Lower leg skin (tissue), 4 donors: ENCODE measurements at regions not wholly inside any gene's neighbourhood (a gene's known extent, or its start where the extent isn't known, plus 50 kb on each side); places are given as distances from the start of the nearest gene placed in this dataset.

Experiments
- DNase-seq, 2 donors: peaks; one replicate each; pipeline ENCODE4 v3.0.0-alpha.2; 2019; ENCODE audit warnings: low spot score in 2 of 2
- H3K4me3 ChIP-seq: fragments of 200-600 bp; sonication (generic); 2 replicates; pipeline ENCODE4 v1.5.1; 2017; ENCODE audit warnings: mild to moderate bottlenecking, low read depth; ENCODE audit not compliant: poor library complexity, severe bottlenecking
- POLR2A ChIP-seq, 2 donors: fragments of 450-650 bp; IDR thresholded peaks; one replicate each; pipeline ENCODE4 v1.6.1; 2016 to 2017; ENCODE audit warnings: antibody characterized with exemption in 2 of 2, mild to moderate bottlenecking in 1 of 2, moderate library complexity in 1 of 2
- WGBS, 2 donors: methylation state at CpG; one replicate each; pipeline ENCODE4 v1.1.5; 2018; 5-methylcytosine and 5-hydroxymethylcytosine counted together
- intact Hi-C: fragments of 100-400 bp; cut with DNase I; formaldehyde crosslinking; loops from one replicate; pipeline ENCODE4 v1.15.0; 2023; ENCODE audit warnings: low total_unique reads
- TF ChIP-seq, protein P1 (sequence below), 3 donors: fragments of 450-650 bp; IDR thresholded peaks; one replicate each; pipeline ENCODE4 v1.5.1; 2016; ENCODE audit warnings: antibody characterized with exemption in 3 of 3, mild to moderate bottlenecking in 3 of 3, moderate library complexity in 2 of 3

GRCh38 chr5:98989727-98990126 lies 60.9 kb upstream of the CHD1 start:
- 65 to 80% methylated on average over 3 of the region's 3 CpGs for WGBS, 2 donors
- H3K4me3 ChIP-seq: no peak overlapping the region
- intact Hi-C loops: no loop called here
- DNase-seq: no peak
- TF ChIP-seq POLR2A (IDR thresholded peaks at IDR 0.05): no peak
- TF ChIP-seq, protein P1, sequence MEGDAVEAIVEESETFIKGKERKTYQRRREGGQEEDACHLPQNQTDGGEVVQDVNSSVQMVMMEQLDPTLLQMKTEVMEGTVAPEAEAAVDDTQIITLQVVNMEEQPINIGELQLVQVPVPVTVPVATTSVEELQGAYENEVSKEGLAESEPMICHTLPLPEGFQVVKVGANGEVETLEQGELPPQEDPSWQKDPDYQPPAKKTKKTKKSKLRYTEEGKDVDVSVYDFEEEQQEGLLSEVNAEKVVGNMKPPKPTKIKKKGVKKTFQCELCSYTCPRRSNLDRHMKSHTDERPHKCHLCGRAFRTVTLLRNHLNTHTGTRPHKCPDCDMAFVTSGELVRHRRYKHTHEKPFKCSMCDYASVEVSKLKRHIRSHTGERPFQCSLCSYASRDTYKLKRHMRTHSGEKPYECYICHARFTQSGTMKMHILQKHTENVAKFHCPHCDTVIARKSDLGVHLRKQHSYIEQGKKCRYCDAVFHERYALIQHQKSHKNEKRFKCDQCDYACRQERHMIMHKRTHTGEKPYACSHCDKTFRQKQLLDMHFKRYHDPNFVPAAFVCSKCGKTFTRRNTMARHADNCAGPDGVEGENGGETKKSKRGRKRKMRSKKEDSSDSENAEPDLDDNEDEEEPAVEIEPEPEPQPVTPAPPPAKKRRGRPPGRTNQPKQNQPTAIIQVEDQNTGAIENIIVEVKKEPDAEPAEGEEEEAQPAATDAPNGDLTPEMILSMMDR (IDR thresholded peaks at IDR 0.05): no peak

DNA sequence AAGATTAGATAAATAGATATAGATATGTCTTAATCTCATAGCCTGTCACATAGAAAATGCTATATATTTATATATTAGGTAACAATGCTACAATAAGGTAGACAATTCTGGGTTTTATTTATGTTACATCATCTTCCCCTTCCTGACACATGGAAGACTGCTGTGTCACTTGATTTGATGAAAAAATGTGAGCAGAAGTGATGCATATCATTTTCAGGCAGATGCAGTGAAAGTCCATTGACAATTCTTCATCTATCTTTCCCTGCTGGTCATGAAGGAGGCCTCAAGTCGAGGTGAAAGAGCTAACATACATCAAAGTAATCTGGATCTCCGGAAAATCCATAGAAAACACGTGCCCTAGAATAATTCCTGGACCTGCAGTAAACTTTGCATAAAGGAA lies 57.8 kb upstream of the CHD1 start:
- intact Hi-C loops: no loop called here
- 86 to 88% methylated on average over 3 of the region's 3 CpGs for WGBS, 2 donors
- no peak for DNase-seq
- no peak overlapping the region for H3K4me3 ChIP-seq
- TF ChIP-seq POLR2A (IDR thresholded peaks at IDR 0.05): no peak
- TF ChIP-seq, protein P1 (IDR thresholded peaks at IDR 0.05): no peak

- H3K4me3 ChIP-seq: no peak overlapping the region
- 86 to 88% methylated on average over 3 of the region's 3 CpGs for WGBS, 2 donors
- no peak for TF ChIP-seq POLR2A (IDR thresholded peaks at IDR 0.05)
- TF ChIP-seq, protein P1 (IDR thresholded peaks at IDR 0.05): no peak
- DNase-seq: no peak
- intact Hi-C loops: no loop called here
These were observed 54.1 kb upstream of the CHD1 start for GRCh38 chr5:98982880-98983279.
